ENCODE measurements at regions not wholly inside any gene's neighbourhood (a gene's known extent, or its start where the extent isn't known, plus 50 kb on each side); places are given as distances from the start of the nearest gene placed in this dataset.

- POLR2A ChIA-PET = no interaction called here
- H3K27ac ChIP-seq (ENCODE audit: low read depth, low read length) = no peak overlapping the region
- peaks cover 2% of the 10 kb centered on the region for H3K27me3 ChIP-seq (ENCODE audit: control insufficient read depth, insufficient read depth, low read length)
- H3K9me3 ChIP-seq (ENCODE audit: control insufficient read depth, insufficient read depth, low read length) = no peaks in the 10 kb centered on the region
- H3K4me3 ChIP-seq (ENCODE audit: low read depth, low read length) = no peak overlapping the region
- TF ChIP-seq CTCF (IDR thresholded peaks at IDR 0.05; ENCODE audit: low read depth, low read length) = no peak
- CTCF ChIA-PET = no interaction called here
- DNase-seq (ENCODE audit: low read depth, low spot score) = no peak
Observed at GRCh38 chr11:119943298-119943655, 194.6 kb downstream of the TRIM29 start.

- no peak overlapping the region for H3K4me3 ChIP-seq (ENCODE audit: low read depth, low read length)
- H3K9me3 ChIP-seq (ENCODE audit: control insufficient read depth, insufficient read depth, low read length) = no peaks in the 10 kb centered on the region
- CTCF ChIA-PET = no interaction called here
- H3K27ac ChIP-seq (ENCODE audit: low read depth, low read length) = no peak overlapping the region
- POLR2A ChIA-PET = no interaction called here
- no peak for TF ChIP-seq CTCF (IDR thresholded peaks at IDR 0.05; ENCODE audit: low read depth, low read length)
- peaks cover 2% of the 10 kb centered on the region for H3K27me3 ChIP-seq (ENCODE audit: control insufficient read depth, insufficient read depth, low read length)
- DNase-seq (ENCODE audit: low read depth, low spot score) = no peak
Observed at GRCh38 chr11:119942583-119943297, 195.2 kb downstream of the TRIM29 start.

- ChIA-PET POLR2A (no interaction called here), CTCF (interaction anchor here (0.5 kb wide), 1 partner anchor 286 kb away, joined by 3 read pairs; no protein-coding TSS in a partner anchor)
- no peaks in the 10 kb centered on the region for H3K9me3 ChIP-seq (ENCODE audit: control insufficient read depth, insufficient read depth, low read length)
- no peak overlapping the region for H3K27ac ChIP-seq (ENCODE audit: low read depth, low read length)
- H3K4me3 ChIP-seq (ENCODE audit: low read depth, low read length) = no peak overlapping the region
- H3K27me3 ChIP-seq (ENCODE audit: control insufficient read depth, insufficient read depth, low read length) = peaks cover 2% of the 10 kb centered on the region
- TF ChIP-seq CTCF (IDR thresholded peaks at IDR 0.05; ENCODE audit: low read depth, low read length) = no peak
- DNase-seq (ENCODE audit: low read depth, low spot score) = no peak
Observed at GRCh38 chr11:119941636-119942411, 196.1 kb downstream of the TRIM29 start.

DNA sequence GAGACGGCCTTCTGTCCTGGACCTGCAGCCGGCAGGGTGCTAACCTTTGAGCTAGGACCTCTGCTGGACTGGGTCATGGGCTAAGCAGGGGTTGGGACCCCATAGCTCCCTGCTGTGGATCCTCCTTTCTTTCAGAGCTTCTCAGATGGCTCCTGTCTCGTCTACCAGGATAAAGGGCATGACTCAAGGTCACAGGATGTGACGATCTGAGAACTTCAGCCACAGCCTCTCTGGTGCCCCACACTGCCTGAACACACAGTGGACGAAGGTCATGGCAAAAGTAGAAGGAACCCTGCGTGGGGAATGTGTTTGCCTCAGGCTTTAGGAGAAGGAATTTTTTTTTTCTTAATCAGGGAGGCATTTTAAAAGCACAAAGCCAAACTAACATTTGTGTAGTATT is 196.7 kb downstream of the TRIM29 start:
- Histone ChIP-seq H3K4me3 (ENCODE audit: low read depth, low read length) (no peak overlapping the region), H3K9me3 (ENCODE audit: control insufficient read depth, insufficient read depth, low read length) (no peaks in the 10 kb centered on the region), H3K27me3 (ENCODE audit: control insufficient read depth, insufficient read depth, low read length) (no peaks in the 10 kb centered on the region), H3K27ac (ENCODE audit: low read depth, low read length) (no peak overlapping the region)
- no peak for DNase-seq (ENCODE audit: low read depth, low spot score)
- TF ChIP-seq CTCF (IDR thresholded peaks at IDR 0.05; ENCODE audit: low read depth, low read length) = no peak
- POLR2A ChIA-PET = no interaction called here
- CTCF ChIA-PET = interaction anchor here (0.5 kb wide), 1 partner anchor 287 kb away, joined by 3 read pairs; no protein-coding TSS in a partner anchor

DNA sequence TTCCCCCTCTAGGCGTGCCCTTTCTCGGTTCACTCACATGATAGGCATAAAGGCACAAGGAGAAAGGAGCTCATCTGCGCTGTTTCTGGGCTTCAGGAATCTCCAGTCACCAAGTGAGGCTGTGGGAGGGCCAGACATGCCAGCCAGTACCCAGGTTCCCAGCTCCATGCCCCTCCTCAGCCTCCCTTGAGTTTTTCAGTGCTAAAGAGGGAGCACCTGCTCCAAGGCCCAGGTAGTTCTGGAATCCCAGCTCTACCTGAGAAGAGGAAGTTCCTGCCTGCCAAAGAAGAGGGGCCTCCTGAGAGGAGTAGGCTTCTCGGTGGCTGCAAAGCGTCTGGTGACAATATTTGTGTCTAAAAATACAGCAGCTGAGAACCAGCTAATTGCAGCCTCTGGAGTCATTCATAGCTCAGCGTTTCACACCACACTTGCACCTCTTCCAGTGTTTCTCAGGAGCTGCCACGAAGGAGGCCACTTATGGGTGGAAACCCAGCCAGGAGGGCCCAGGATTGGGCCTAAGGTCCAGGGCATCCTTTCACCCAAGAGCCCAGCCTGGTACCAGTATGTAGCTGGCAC is 197.4 kb downstream of the TRIM29 start:
- no peaks in the 10 kb centered on the region for H3K27me3 ChIP-seq (ENCODE audit: control insufficient read depth, insufficient read depth, low read length)
- ChIA-PET CTCF (no interaction called here), POLR2A (no interaction called here)
- no peak for TF ChIP-seq CTCF (IDR thresholded peaks at IDR 0.05; ENCODE audit: low read depth, low read length)
- no peaks in the 10 kb centered on the region for H3K9me3 ChIP-seq (ENCODE audit: control insufficient read depth, insufficient read depth, low read length)
- H3K4me3 ChIP-seq (ENCODE audit: low read depth, low read length) = no peak overlapping the region
- H3K27ac ChIP-seq (ENCODE audit: low read depth, low read length) = no peak overlapping the region
- no peak for DNase-seq (ENCODE audit: low read depth, low spot score)
